Testis (tissue), 2 donors: ENCODE measurements at regions not wholly inside any gene's neighbourhood (a gene's known extent, or its start where the extent isn't known, plus 50 kb on each side); places are given as distances from the start of the nearest gene placed in this dataset.
"Not testable (repeated sequence)": the region's sequence is repeated elsewhere in the genome, so short reads cannot be mapped to it uniquely, and the experiment has no call there.

Experiments
- POLR2A ChIP-seq: fragments of 450-650 bp; IDR thresholded peaks from one replicate; pipeline ENCODE4 v1.6.1; 2017; ENCODE audit warnings: antibody characterized with exemption, mild to moderate bottlenecking, moderate library complexity
- TF ChIP-seq, protein P1 (sequence below), 3 experiments: fragments of 450-650 bp in 2 of 3; fragments of 200-600 bp in 1 of 3; sonication (generic) in 1 of 3; IDR thresholded peaks; one replicate each; pipeline ENCODE4 v1.5.1; 2016 to 2019; ENCODE audit warnings: antibody characterized with exemption in 3 of 3, mild to moderate bottlenecking in 2 of 3, moderate library complexity in 1 of 3

DNA sequence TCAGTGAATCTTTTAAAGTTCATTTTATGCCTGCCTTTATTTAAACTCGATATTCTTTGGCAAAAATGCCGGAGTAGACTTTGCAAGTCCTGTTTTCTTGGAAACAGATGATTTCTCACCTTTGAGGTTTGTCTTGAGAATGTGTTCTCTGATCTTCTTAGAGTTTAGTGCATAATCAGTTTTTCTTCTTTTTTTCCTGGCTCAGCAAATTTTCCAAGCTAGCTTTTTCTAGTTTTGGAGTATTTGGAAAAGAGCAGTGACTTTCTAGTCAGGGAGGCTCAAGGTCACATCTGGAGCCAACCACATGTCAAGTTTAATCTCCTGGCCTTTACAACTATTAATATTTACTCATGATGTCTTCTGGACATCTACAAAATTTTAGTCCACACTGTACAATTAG lies 403.2 kb upstream of the FRG2C start:
- TF ChIP-seq, protein P1, sequence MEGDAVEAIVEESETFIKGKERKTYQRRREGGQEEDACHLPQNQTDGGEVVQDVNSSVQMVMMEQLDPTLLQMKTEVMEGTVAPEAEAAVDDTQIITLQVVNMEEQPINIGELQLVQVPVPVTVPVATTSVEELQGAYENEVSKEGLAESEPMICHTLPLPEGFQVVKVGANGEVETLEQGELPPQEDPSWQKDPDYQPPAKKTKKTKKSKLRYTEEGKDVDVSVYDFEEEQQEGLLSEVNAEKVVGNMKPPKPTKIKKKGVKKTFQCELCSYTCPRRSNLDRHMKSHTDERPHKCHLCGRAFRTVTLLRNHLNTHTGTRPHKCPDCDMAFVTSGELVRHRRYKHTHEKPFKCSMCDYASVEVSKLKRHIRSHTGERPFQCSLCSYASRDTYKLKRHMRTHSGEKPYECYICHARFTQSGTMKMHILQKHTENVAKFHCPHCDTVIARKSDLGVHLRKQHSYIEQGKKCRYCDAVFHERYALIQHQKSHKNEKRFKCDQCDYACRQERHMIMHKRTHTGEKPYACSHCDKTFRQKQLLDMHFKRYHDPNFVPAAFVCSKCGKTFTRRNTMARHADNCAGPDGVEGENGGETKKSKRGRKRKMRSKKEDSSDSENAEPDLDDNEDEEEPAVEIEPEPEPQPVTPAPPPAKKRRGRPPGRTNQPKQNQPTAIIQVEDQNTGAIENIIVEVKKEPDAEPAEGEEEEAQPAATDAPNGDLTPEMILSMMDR (IDR thresholded peaks at IDR 0.05) = not testable (repeated sequence)
- TF ChIP-seq POLR2A = not testable (repeated sequence)
